KMS-11 (cell line): ENCODE measurements at regions not wholly inside any gene's neighbourhood (a gene's known extent, or its start where the extent isn't known, plus 50 kb on each side); places are given as distances from the start of the nearest gene placed in this dataset.
"Not testable (repeated sequence)": the region's sequence is repeated elsewhere in the genome, so short reads cannot be mapped to it uniquely, and the experiment has no call there.

Source experiments
- H2AFZ ChIP-seq: fragments of 200-600 bp; sonication (generic); 2 replicates; pipeline ENCODE4 v1.6.1; 2016; ENCODE audit warnings: antibody characterized with exemption, mixed run types, low read depth
- H3K27ac ChIP-seq: fragments of 200-600 bp; sonication (generic); 2 replicates; pipeline ENCODE4 v1.6.1; 2016; ENCODE audit warnings: mild to moderate bottlenecking, mixed run types
- H3K27me3 ChIP-seq: fragments of 200-600 bp; sonication (generic); 2 replicates; pipeline ENCODE4 v1.6.1; 2017; ENCODE audit warnings: mild to moderate bottlenecking, low read depth, mixed run types, moderate library complexity; ENCODE audit not compliant: insufficient read depth
- H3K36me3 ChIP-seq: fragments of 200-600 bp; sonication (generic); 2 replicates; pipeline ENCODE4 v1.6.1; 2017; ENCODE audit warnings: mild to moderate bottlenecking, mixed run types; ENCODE audit not compliant: insufficient read depth
- H3K4me1 ChIP-seq: fragments of 200-600 bp; sonication (generic); 2 replicates; pipeline ENCODE4 v1.6.1; 2016; ENCODE audit warnings: mild to moderate bottlenecking, low read depth, mixed run types; ENCODE audit not compliant: poor library complexity, severe bottlenecking
- H3K4me2 ChIP-seq: fragments of 200-600 bp; sonication (generic); 2 replicates; pipeline ENCODE4 v1.7.0; 2016; ENCODE audit warnings: mild to moderate bottlenecking, mixed run types
- H3K4me3 ChIP-seq: fragments of 200-600 bp; sonication (generic); IDR thresholded peaks from 2 replicates; pipeline ENCODE4 v1.6.1; 2017; ENCODE audit warnings: low read depth, low read length, mixed read lengths; ENCODE audit not compliant: insufficient read depth
- H3K79me2 ChIP-seq: fragments of 200-600 bp; sonication (generic); 2 replicates; pipeline ENCODE4 v1.6.1; 2016; ENCODE audit warnings: low read depth, mixed run types; ENCODE audit not compliant: insufficient read depth
- H3K9ac ChIP-seq: fragments of 200-600 bp; sonication (generic); 2 replicates; pipeline ENCODE4 v1.6.1; 2016; ENCODE audit warnings: mild to moderate bottlenecking, mixed run types
- H4K20me1 ChIP-seq: fragments of 200-600 bp; sonication (generic); 2 replicates; pipeline ENCODE4 v1.6.1; 2016; ENCODE audit warnings: mild to moderate bottlenecking, mixed run types; ENCODE audit not compliant: insufficient read depth
- TF ChIP-seq, protein P1 (sequence below): fragments of 200-600 bp; sonication (generic); conservative IDR thresholded peaks from 2 replicates; pipeline ENCODE4 v1.6.1; 2017; ENCODE audit warnings: low read depth, mild to moderate bottlenecking, antibody characterized with exemption, low read length, moderate library complexity, mixed read lengths

DNA sequence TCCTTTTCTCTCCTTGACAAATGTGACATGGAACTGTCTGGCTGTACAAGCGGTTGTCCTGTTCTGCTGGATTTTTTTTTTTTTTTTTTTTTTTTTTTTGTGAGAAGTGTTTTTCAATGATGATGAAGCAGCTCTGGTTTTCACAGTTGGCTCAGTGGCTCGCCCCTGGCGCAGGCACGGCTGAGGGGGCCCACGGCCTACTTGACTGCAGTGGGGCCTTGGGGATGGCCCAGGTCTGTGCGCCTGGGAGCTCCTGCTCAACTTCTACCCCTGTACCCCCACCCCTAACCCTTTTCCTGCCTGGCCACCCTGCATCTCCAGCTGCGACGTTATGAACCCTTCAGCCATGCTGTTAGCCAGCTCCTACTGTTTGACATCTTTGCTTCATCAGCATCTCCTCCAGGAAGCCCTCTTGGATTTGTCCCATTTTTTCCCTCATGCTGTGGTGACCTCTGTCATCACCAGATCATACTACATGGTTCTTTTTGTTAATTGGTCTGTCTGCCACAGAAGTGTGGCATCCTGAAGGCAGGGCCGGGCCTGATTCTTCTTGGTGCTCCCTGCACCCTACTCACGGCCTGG is 167.9 kb downstream of the INHBB start:
- H3K27me3 ChIP-seq, result no peaks in the 10 kb centered on the region
- no peak overlapping the region for H2AFZ ChIP-seq
- no peak overlapping the region for H3K4me3 ChIP-seq
- no peak overlapping the region for H3K9ac ChIP-seq
- no peaks in the 10 kb centered on the region for H4K20me1 ChIP-seq
- H3K4me2 ChIP-seq, result no peak overlapping the region
- H3K36me3 ChIP-seq, result no peaks in the 10 kb centered on the region
- H3K27ac ChIP-seq, result no peak overlapping the region
- no peaks in the 10 kb centered on the region for H3K79me2 ChIP-seq
- TF ChIP-seq, protein P1, sequence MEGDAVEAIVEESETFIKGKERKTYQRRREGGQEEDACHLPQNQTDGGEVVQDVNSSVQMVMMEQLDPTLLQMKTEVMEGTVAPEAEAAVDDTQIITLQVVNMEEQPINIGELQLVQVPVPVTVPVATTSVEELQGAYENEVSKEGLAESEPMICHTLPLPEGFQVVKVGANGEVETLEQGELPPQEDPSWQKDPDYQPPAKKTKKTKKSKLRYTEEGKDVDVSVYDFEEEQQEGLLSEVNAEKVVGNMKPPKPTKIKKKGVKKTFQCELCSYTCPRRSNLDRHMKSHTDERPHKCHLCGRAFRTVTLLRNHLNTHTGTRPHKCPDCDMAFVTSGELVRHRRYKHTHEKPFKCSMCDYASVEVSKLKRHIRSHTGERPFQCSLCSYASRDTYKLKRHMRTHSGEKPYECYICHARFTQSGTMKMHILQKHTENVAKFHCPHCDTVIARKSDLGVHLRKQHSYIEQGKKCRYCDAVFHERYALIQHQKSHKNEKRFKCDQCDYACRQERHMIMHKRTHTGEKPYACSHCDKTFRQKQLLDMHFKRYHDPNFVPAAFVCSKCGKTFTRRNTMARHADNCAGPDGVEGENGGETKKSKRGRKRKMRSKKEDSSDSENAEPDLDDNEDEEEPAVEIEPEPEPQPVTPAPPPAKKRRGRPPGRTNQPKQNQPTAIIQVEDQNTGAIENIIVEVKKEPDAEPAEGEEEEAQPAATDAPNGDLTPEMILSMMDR, result no peak
- H3K4me1 ChIP-seq, result no peaks in the 10 kb centered on the region

DNA sequence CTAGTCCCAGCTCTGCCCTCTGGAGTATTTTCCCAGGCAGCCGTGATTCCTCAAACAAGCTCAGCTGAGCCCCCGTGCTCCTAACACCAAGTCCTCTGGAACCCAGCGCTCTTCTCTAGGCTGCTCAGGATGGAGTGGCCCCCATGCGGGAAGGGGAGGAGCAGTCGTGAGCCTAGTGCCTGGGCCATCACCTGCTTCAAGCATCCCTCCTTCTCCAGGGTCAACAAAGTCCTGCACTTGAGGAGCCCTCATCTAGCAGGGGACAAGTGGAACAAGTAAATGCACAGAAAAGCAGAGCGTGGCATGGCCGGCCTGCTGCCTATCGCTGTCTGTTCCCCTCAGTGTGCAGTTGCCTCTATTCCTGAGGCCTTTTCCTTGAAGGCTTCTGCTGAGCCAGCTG is 168.6 kb downstream of the INHBB start:
- no peaks in the 10 kb centered on the region for H3K36me3 ChIP-seq
- no peaks in the 10 kb centered on the region for H3K4me1 ChIP-seq
- no peak overlapping the region for H3K4me3 ChIP-seq
- TF ChIP-seq, protein P1, result no peak
- H4K20me1 ChIP-seq, result no peaks in the 10 kb centered on the region
- no peak overlapping the region for H3K4me2 ChIP-seq
- no peak overlapping the region for H3K27ac ChIP-seq
- no peak overlapping the region for H3K9ac ChIP-seq
- H3K27me3 ChIP-seq, result no peaks in the 10 kb centered on the region
- H3K79me2 ChIP-seq, result no peaks in the 10 kb centered on the region
- no peak overlapping the region for H2AFZ ChIP-seq

DNA sequence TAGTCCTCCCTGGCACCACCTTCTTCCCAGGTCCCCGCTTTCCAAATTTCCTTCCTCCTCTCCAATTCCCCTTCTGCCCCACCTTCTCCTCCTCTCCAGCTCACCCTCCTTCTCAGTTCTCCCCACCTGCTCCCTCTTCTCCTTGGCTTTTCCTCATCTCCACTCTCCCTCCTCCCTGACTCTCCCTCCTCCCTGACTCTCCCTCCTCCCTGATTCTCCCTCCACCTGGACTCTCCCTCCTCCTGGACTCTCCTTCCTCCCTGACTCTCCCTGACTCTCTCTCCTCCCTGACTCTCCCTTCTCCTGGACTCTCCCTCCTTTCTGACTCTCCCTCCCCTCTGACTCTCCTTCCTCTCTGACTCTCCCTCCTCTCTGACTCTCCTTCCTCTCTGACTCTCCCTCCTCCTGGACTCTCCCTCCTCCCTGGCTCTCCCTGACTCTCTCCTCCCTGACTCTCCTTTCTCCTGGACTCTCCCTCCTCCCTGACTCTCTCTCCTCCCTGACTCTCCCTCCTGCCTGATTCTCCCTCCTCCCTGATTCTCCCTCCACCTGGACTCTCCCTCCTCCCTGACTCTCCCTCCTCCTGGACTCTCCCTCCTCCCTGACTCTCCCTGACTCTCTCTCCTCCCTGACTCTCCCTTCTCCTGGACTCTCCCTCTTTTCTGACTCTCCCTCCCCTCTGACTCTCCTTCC is 169.3 kb downstream of the INHBB start:
- H2AFZ ChIP-seq, H3K9ac ChIP-seq, H3K79me2 ChIP-seq, H3K36me3 ChIP-seq, H4K20me1 ChIP-seq, H3K4me3 ChIP-seq, H3K4me1 ChIP-seq, H3K27me3 ChIP-seq, H3K4me2 ChIP-seq, H3K27ac ChIP-seq: not testable (repeated sequence)

DNA sequence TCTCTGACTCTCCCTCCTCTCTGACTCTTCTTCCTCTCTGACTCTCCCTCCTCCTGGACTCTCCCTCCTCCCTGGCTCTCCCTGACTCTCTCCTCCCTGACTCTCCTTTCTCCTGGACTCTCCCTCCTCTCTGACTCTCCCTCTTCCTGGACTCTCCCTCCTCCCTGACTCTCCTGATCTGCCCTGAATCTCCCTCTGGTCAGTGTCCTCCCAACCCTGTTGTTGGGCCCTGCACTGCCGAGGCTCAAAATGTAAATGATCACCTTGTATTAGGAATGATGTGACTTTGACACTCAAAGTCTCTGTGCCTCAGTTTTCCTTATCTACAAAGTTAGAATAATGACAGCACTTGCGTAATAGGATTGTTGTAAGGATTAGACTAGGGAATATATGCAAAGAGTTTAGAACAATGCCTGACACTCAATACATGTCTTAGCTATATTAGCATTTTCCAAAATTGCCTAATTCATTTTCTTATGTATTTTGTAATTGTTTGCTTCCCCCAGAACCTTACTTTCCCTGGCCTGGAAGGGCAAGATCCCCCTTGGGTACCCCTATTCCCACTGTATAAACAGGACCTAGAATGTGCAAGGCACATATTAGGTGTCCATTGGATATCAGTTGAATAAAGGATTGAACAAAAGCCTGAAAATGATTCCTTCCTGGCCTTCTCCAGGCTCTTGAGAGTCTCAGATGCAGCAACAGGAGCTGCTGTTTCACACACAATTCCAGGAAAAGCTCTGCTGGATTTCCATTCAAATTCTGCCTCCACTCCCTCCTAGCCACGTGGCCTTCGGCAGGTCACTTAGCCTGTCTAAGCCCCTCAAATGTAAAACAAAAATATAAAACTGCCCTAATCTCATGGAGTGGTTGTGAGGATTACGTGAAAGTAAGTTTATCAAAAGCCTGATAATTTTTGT is 170.1 kb downstream of the INHBB start:
- TF ChIP-seq, protein P1, result no peak
- no peak overlapping the region for H3K9ac ChIP-seq
- H3K4me2 ChIP-seq, result no peak overlapping the region
- no peak overlapping the region for H3K27ac ChIP-seq
- no peaks in the 10 kb centered on the region for H3K4me1 ChIP-seq
- no peaks in the 10 kb centered on the region for H4K20me1 ChIP-seq
- no peaks in the 10 kb centered on the region for H3K79me2 ChIP-seq
- no peaks in the 10 kb centered on the region for H3K27me3 ChIP-seq
- no peak overlapping the region for H2AFZ ChIP-seq
- no peaks in the 10 kb centered on the region for H3K36me3 ChIP-seq
- H3K4me3 ChIP-seq, result no peak overlapping the region
